ENCODE measurements at regions not wholly inside any gene's neighbourhood (a gene's known extent, or its start where the extent isn't known, plus 50 kb on each side); places are given as distances from the start of the nearest gene placed in this dataset.

GRCh38 chr10:89114846-89115625 lies 92.1 kb downstream of the CH25H start:
- no peak for DNase-seq
- Histone ChIP-seq H3K23ac (ENCODE audit: low read length) (no peak overlapping the region), H3K9me3 (ENCODE audit: insufficient read depth, low read depth, low read length) (no peaks in the 10 kb centered on the region), H3K4me3 (ENCODE audit: low read depth, low read length) (no peak overlapping the region), H3K9ac (ENCODE audit: low read length) (no peak overlapping the region), H3K36me3 (ENCODE audit: control insufficient read depth in 1 of 2, insufficient read depth in 2 of 2, low read length in 2 of 2) (no peaks in the 10 kb centered on the region), H4K91ac (ENCODE audit: low read depth, low read length) (no peak overlapping the region), H3K4ac (ENCODE audit: low read depth, low read length) (no peak overlapping the region), H2AK5ac (ENCODE audit: low read length) (no peak overlapping the region), H4K8ac (ENCODE audit: low read depth, low read length) (no peak overlapping the region), H3K14ac (ENCODE audit: low read length) (no peak overlapping the region), H3K4me1 (ENCODE audit: control insufficient read depth in 1 of 2, insufficient read depth in 2 of 2, low read length in 2 of 2) (no peaks in the 10 kb centered on the region), H2AFZ (ENCODE audit: insufficient read depth, low read length, poor library complexity) (no peak overlapping the region), H2BK5ac (ENCODE audit: low read depth, low read length, poor library complexity) (no peak overlapping the region), H3K79me1 (ENCODE audit: low read length) (no peaks in the 10 kb centered on the region), H3K27ac (ENCODE audit: low read depth, low read length) (no peak overlapping the region), H2BK120ac (ENCODE audit: insufficient read depth, low read length, poor library complexity) (no peak overlapping the region), H3K18ac (ENCODE audit: low read length) (no peak overlapping the region), H4K12ac (ENCODE audit: low read depth, low read length) (no peak overlapping the region), H2BK12ac (ENCODE audit: low read length) (no peak overlapping the region), H3K27me3 (ENCODE audit: insufficient read depth, low read length) (no peaks in the 10 kb centered on the region), H3K4me2 (ENCODE audit: low read length) (no peak overlapping the region), H3K79me2 (ENCODE audit: control insufficient read depth, insufficient read depth, low read length, poor library complexity) (no peaks in the 10 kb centered on the region)
- WGBS (ENCODE audit: extremely low coverage, insufficient coverage, insufficient read length): no CpG with 5 or more reads among the region's 1 CpG

GRCh38 chr10:89102735-89103134 lies 104.4 kb downstream of the CH25H start:
- no peak overlapping the region for H3K14ac ChIP-seq (ENCODE audit: low read length)
- WGBS (ENCODE audit: extremely low coverage, insufficient coverage, insufficient read length): no CpG with 5 or more reads among the region's 3 CpGs
- H2BK12ac ChIP-seq (ENCODE audit: low read length): no peak overlapping the region
- H3K23ac ChIP-seq (ENCODE audit: low read length): no peak overlapping the region
- no peak overlapping the region for H3K27ac ChIP-seq (ENCODE audit: low read depth, low read length)
- no peak overlapping the region for H3K4me3 ChIP-seq (ENCODE audit: low read depth, low read length)
- H3K36me3 ChIP-seq (ENCODE audit: control insufficient read depth in 1 of 2, insufficient read depth in 2 of 2, low read length in 2 of 2): no peaks in the 10 kb centered on the region
- no peak for DNase-seq
- H3K79me1 ChIP-seq (ENCODE audit: low read length): no peaks in the 10 kb centered on the region
- H4K12ac ChIP-seq (ENCODE audit: low read depth, low read length): no peak overlapping the region
- H2BK120ac ChIP-seq (ENCODE audit: insufficient read depth, low read length, poor library complexity): no peak overlapping the region
- H3K4me2 ChIP-seq (ENCODE audit: low read length): no peak overlapping the region
- H4K8ac ChIP-seq (ENCODE audit: low read depth, low read length): no peak overlapping the region
- H3K27me3 ChIP-seq (ENCODE audit: insufficient read depth, low read length): no peaks in the 10 kb centered on the region
- H3K9ac ChIP-seq (ENCODE audit: low read length): no peak overlapping the region
- H2AFZ ChIP-seq (ENCODE audit: insufficient read depth, low read length, poor library complexity): no peak overlapping the region
- no peak overlapping the region for H3K18ac ChIP-seq (ENCODE audit: low read length)
- H3K79me2 ChIP-seq (ENCODE audit: control insufficient read depth, insufficient read depth, low read length, poor library complexity): no peaks in the 10 kb centered on the region
- no peak overlapping the region for H4K91ac ChIP-seq (ENCODE audit: low read depth, low read length)
- H3K4ac ChIP-seq (ENCODE audit: low read depth, low read length): no peak overlapping the region
- no peak overlapping the region for H2AK5ac ChIP-seq (ENCODE audit: low read length)
- H3K4me1 ChIP-seq (ENCODE audit: control insufficient read depth in 1 of 2, insufficient read depth in 2 of 2, low read length in 2 of 2): no peaks in the 10 kb centered on the region
- no peak overlapping the region for H2BK5ac ChIP-seq (ENCODE audit: low read depth, low read length, poor library complexity)
- H3K9me3 ChIP-seq (ENCODE audit: insufficient read depth, low read depth, low read length): no peaks in the 10 kb centered on the region

- no peak overlapping the region for H3K4me3 ChIP-seq (ENCODE audit: low read depth, low read length)
- no peak overlapping the region for H3K27ac ChIP-seq (ENCODE audit: low read depth, low read length)
- H3K23ac ChIP-seq (ENCODE audit: low read length): no peak overlapping the region
- H2BK120ac ChIP-seq (ENCODE audit: insufficient read depth, low read length, poor library complexity): no peak overlapping the region
- DNase-seq: no peak
- H3K18ac ChIP-seq (ENCODE audit: low read length): no peak overlapping the region
- H3K9me3 ChIP-seq (ENCODE audit: insufficient read depth, low read depth, low read length): no peaks in the 10 kb centered on the region
- WGBS (ENCODE audit: extremely low coverage, insufficient coverage, insufficient read length): no CpG with 5 or more reads among the region's 4 CpGs
- no peak overlapping the region for H2BK5ac ChIP-seq (ENCODE audit: low read depth, low read length, poor library complexity)
- no peaks in the 10 kb centered on the region for H3K27me3 ChIP-seq (ENCODE audit: insufficient read depth, low read length)
- no peak overlapping the region for H4K91ac ChIP-seq (ENCODE audit: low read depth, low read length)
- H2AFZ ChIP-seq (ENCODE audit: insufficient read depth, low read length, poor library complexity): no peak overlapping the region
- H3K36me3 ChIP-seq (ENCODE audit: control insufficient read depth in 1 of 2, insufficient read depth in 2 of 2, low read length in 2 of 2): no peaks in the 10 kb centered on the region
- H3K9ac ChIP-seq (ENCODE audit: low read length): no peak overlapping the region
- H2BK12ac ChIP-seq (ENCODE audit: low read length): no peak overlapping the region
- no peak overlapping the region for H3K4ac ChIP-seq (ENCODE audit: low read depth, low read length)
- no peak overlapping the region for H4K8ac ChIP-seq (ENCODE audit: low read depth, low read length)
- no peak overlapping the region for H4K12ac ChIP-seq (ENCODE audit: low read depth, low read length)
- H3K79me2 ChIP-seq (ENCODE audit: control insufficient read depth, insufficient read depth, low read length, poor library complexity): no peaks in the 10 kb centered on the region
- H3K14ac ChIP-seq (ENCODE audit: low read length): no peak overlapping the region
- H3K4me1 ChIP-seq (ENCODE audit: control insufficient read depth in 1 of 2, insufficient read depth in 2 of 2, low read length in 2 of 2): no peaks in the 10 kb centered on the region
- no peaks in the 10 kb centered on the region for H3K79me1 ChIP-seq (ENCODE audit: low read length)
- H3K4me2 ChIP-seq (ENCODE audit: low read length): no peak overlapping the region
- no peak overlapping the region for H2AK5ac ChIP-seq (ENCODE audit: low read length)
Observed at GRCh38 chr10:89101943-89102342, 105.2 kb downstream of the CH25H start.

GRCh38 chr10:89100680-89101079 lies 106.4 kb downstream of the CH25H start:
- peak in 1 of 2 donors; percentile 64 for DNase-seq
- Histone ChIP-seq H3K9ac (ENCODE audit: low read length) (no peak overlapping the region), H2BK120ac (ENCODE audit: insufficient read depth, low read length, poor library complexity) (no peak overlapping the region), H3K23ac (ENCODE audit: low read length) (no peak overlapping the region), H3K27ac (ENCODE audit: low read depth, low read length) (no peak overlapping the region), H4K12ac (ENCODE audit: low read depth, low read length) (no peak overlapping the region), H2BK12ac (ENCODE audit: low read length) (no peak overlapping the region), H4K8ac (ENCODE audit: low read depth, low read length) (no peak overlapping the region), H3K4me3 (ENCODE audit: low read depth, low read length) (no peak overlapping the region), H3K27me3 (ENCODE audit: insufficient read depth, low read length) (no peaks in the 10 kb centered on the region), H2AFZ (ENCODE audit: insufficient read depth, low read length, poor library complexity) (no peak overlapping the region), H3K79me1 (ENCODE audit: low read length) (no peaks in the 10 kb centered on the region), H3K4ac (ENCODE audit: low read depth, low read length) (no peak overlapping the region), H3K4me1 (ENCODE audit: control insufficient read depth in 1 of 2, insufficient read depth in 2 of 2, low read length in 2 of 2) (no peaks in the 10 kb centered on the region), H3K18ac (ENCODE audit: low read length) (no peak overlapping the region), H3K14ac (ENCODE audit: low read length) (no peak overlapping the region), H3K4me2 (ENCODE audit: low read length) (no peak overlapping the region), H2BK5ac (ENCODE audit: low read depth, low read length, poor library complexity) (no peak overlapping the region), H3K79me2 (ENCODE audit: control insufficient read depth, insufficient read depth, low read length, poor library complexity) (no peaks in the 10 kb centered on the region), H2AK5ac (ENCODE audit: low read length) (no peak overlapping the region), H4K91ac (ENCODE audit: low read depth, low read length) (no peak overlapping the region), H3K9me3 (ENCODE audit: insufficient read depth, low read depth, low read length) (no peaks in the 10 kb centered on the region), H3K36me3 (ENCODE audit: control insufficient read depth in 1 of 2, insufficient read depth in 2 of 2, low read length in 2 of 2) (no peaks in the 10 kb centered on the region)
- WGBS (ENCODE audit: extremely low coverage, insufficient coverage, insufficient read length): no CpG with 5 or more reads among the region's 4 CpGs

Measured in trophoblast cell (in vitro differentiated cells and primary cell).